Lung microvascular endothelial cell (primary cell): ENCODE measurements at regions not wholly inside any gene's neighbourhood (a gene's known extent, or its start where the extent isn't known, plus 50 kb on each side); places are given as distances from the start of the nearest gene placed in this dataset.

Source experiments
- DNase-seq, 2 donors: peaks; one replicate each; pipeline versions ENCODE4 v3.0.0 to v3.0.0-alpha.2; 2010; ENCODE audit warnings: low read depth in 2 of 2

DNA sequence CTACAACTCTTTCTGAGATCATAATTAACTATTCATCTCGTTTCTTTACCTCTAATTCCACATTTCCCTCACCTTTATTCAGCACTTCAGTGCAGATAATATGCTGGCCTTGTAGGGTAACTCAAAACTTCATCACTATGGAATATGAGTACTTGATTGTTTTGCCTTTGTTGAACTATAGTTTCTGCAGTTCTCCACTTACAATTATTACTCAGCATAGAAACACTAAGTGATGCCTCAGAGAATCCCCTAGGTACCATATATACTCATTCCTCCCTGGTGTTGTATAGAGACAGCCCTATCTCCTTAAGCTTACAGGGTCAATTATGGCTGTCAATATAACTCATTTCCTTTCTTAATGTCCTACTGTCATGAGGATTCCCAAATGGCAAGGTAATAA, 380.6 kb upstream of the RBMS3 start:
- DNase-seq, result no peak

DNA sequence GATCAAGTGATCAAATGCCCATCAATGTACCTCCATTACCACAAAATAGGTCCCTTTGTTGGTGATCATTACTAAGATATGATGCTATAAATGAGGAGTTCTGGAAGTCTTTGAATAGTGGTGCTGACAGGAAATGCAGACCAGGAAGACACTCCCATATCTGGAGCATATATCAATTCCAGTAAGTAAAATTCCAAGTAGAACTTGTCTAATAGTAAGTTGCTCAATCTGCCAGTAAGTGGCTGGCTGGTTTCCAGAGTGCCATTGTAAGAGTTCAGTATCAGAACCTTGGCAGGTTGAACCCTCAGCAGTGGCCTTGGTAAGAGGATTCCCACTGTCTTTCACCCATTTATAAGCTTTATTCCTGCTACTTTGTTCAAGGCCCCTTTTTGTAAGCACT, 379.9 kb upstream of the RBMS3 start:
- no peak for DNase-seq

DNA sequence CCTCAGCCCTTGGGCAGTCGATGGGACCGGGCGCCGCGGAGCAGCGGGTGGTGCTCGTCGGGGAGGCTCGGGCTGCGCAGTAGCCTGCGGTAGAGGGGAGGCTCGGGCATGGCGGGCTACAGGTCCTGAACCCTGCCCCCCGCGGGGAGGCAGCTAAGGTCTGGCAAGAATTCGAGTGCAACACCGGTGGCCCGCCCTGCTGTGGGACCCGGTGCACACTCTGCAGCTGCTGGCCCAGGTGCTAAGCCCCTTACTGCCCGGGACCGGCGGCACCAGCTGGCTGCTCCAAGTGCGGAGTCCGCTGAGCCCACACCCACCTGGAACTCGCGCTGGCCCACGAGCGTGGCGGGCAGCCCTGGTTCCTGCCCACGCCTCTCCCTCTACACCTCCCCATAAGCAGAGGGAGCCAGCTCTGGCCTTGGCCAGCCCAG, 377.7 kb upstream of the RBMS3 start:
- DNase-seq, result no peak

DNA sequence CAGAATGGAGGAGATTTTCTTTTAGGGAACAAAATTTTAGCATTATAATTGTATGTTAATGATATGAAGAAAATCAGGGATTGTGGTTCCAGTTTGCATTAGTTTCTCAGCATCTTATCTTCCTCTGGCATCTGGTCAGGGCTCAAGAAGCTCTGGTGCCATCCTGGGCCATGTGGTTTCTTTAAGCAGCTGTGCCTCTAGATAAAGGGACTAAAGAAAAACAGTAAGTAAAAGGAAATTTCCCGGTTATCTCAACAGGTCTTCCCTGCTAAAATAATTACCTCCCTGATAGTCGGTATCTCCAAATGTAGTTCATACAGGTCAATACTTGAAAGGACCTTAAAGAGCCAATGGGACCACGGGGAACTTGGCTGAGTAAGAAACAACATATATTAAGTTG, 375.1 kb upstream of the RBMS3 start:
- DNase-seq, result no peak

DNA sequence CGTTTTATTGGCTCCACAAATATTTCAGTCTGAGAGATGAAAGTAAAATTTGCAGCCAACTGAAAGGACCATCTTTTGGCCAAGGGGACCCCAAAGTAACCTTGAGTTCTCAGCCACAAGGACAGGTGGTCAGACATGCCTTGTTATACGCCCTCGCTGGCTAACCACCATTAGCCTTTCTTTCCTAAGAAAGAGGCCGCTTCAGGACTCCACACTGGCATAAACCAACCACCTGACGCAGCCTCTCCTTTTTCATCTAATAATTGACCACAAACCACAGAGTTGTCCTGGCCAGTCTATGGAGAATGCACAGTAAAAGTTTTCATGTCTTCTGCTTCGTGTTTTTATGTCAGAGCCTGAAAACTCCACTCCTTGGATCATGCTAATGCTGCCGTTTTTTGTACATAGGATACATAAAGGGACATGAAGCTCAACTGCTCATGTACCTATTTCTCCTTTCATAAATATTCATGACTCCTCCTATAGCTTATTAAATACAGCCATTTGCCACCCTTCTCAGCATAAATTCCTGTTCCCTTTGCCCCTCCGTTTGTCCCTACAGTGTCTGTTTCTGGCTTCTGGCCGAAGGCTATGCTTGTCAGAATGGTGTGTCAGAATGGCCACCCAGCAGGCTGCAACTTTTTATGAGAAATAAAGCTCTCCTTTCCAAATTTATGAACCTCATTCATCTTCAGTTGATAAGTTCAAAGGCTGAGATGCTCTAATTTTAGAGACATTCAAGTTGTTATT, 374.1 kb upstream of the RBMS3 start:
- DNase-seq, result no peak

DNA sequence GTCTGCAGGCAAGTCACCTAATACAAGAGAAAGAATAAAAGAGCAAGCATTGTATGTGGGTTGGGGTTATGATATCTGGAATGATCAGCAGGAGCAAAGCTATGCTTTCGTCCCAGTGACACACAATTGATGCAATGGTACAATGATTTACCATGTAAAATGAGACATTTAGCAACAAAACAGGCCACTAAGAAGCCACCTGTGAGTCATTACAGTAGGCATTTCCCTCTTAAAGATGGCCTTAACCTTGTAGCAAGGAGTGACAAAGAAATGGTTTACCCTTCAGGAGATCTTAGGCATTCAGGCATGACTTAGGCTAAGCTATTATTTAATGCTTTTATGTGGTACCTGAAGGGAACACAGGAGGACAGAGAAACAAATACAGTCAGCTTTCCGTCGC, 373.3 kb upstream of the RBMS3 start:
- no peak for DNase-seq

DNA sequence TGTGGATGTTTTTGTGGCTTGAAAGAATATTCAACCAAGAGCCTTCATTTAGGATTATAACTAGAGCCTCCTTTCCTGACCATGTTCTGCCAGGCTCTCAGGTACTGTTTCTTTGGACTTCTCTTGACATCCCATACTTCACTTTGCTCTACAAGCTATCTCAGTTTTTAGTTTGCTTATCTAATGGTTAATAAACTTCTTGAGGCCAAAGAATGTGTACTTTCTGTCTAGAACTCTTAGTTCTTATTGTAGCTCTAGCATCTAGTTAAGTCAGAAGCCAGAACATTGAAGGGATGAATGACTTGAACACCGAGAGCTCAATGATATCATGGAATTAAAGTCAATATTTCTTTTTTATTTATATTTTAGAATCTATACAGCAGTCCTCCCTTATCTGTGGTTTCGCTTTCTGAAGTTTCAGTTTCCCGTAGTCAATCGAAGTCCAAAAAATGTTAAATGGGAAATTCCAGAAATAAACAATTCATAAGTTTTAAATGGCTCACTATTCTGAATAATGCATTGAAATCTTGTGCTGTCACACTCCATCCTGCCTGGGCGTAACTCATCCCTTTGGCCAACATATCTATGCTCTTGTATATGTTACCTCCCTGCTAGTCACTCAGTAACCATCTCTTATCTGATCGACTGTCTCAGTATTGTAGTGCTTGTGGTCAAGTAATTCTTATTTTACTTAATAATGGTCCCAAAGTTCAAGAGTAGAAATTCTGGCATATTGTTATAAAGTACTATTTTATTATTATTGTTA, 368.6 kb upstream of the RBMS3 start:
- DNase-seq, result peak; percentile 20 to 44

DNA sequence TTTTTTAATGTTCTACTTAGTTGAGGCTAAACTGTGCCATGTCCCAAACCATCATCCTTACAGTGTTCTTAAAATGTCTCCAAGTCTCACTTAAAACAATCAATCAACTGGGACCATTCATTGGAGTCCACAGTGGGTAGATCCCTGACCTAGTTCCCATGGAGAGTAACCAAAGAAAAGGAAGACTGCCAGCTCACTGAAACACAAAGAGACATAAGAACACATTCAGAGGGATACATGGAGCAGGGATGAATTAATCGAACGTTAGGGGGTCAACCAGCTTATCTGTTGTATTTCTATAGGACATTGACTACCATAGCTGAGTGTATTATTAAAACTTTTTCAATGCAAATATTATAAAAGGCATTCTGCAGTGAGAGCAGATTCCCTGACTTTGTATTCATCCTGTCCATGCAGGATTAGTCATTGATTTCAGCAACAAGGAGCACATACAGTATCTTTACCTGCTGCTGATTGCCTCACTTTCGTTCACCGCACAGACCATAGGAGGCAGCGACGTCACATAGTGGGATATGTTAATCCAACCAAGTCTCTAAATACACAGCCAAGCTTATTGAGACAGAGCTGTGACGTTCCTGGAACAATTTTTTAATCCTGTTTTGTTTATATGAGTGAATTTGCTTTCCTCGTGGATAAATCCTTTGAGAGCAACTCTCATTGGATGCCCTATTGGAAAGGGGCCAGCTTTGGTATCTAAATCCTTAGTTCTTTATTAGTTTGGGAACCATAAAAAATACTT, 364.9 kb upstream of the RBMS3 start:
- DNase-seq, result peak; percentile 57 to 78

DNA sequence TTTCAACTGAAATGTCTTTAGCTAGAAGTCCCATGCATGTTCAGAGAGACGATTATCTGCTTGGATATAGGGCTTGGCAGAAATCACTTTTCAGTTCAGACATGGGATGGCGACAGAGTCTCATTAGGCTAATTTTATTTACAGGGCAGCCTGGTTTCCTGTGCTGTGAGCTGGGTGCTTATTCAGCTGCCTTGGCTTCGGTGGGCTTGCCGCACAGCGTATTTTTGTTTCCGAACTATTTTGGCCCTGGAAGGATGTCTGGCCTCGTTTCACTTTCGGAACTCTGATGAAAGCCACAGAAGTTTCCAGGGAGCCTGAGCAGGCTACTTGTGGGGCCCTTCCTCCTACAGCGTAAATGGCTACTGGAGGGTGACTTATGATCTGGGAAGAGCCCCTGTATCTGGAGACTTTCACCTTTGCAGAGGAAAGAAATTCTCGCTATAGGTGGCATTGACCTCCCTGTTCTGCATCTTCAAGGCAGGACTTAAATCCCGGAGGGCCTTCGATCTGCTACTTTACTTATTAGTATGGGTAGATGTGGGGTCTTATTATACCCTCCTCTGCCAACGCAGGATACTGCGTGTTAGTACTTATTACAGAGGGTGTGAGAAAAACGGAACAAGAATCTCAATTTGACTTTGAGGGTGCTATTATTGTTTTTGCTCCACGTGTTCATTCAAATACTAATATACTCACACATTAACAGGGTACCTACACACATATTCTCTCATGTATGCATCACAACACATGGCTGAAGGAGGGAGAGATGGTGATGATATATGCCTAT, 364.0 kb upstream of the RBMS3 start:
- DNase-seq, result peak; percentile 86 to 97

DNA sequence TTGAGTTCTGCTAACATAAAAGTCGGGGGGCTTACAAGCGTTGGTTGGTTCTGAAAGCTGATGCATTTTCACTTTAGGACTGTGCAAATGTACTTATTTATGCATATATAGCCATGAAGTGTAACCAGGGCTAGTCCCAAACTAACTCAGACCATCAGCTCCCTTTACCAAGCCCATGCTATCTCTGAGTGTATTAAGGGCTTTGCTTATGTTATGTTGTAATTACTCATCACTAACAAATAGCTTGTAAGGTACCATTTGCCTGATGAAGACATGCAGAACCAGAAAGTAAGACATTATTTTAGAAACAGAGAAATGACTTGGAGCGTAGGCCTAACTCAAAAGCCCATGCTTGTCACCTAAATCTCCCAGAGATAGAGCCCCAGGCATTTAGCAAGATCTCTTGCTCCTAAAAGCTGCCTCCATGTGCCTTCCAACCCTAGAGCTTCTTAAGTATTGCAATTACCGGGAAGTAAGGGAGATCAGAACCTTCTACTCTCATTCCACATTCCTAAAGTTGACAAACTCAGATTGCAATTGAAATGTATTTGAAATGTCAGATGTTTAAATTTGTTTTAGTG, 362.9 kb upstream of the RBMS3 start:
- no peak for DNase-seq

DNA sequence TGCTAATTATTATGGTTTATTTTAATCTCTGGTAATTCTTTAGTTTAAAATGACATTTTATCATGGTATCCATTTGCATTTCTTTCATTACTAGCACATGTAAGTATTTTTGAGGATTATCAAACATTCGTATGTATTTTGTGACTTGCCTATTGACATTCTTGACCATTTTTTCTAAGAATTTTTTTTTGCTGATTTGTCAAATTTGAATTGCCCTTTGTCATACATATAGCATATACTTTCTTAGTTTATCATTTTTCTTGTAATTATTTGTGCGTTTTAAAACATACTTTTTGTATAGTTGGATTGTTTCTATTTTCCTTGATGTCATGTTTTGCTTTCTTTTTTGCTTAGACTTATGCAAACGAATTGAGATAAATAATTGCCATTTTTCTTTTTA, 358.5 kb upstream of the RBMS3 start:
- no peak for DNase-seq

DNA sequence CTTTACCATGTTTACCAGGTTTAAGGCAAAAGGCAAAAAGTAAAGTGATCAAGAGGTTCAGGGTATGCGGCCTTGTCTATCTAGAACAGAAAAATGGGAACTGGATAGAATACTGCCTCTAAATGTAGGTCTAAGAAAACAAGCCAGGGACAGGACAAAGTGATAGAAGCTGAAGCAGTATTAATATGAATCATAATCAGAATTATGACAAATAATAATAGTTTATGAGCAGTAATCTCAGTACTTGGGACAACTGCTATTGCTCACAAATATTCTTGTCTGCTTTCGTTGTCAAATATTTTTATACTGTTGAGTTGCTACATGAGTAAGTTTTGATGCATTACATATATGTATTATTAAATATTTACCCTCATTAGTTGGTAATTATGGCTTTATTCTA, 356.9 kb upstream of the RBMS3 start:
- DNase-seq, result no peak

DNA sequence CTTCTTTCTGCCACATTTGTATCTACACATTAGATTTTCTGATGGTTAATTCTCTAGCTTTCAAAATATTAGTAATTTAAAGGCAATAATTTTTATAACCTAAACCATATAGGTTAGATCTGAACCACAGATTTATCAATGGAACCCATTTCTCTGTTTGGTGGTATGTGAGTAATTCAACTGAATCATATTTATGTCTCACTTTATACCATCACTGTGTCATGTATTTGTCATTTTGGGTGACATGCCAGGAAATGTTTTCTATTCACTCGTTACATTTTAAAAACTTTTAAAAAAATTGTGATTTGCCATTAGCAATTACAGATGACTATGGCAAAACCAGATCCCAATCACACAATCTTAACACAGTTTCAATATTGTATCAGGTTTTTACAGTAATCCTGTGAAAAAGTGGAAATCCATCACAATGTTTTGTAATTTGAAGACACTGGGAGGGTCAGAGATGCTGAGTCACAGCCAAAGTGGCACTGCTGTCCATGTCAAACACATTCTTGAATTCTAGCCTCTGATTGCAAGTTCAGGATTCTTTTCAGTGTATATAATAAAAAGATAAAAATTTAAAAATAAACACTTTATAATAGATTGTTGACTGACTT, 356.0 kb upstream of the RBMS3 start:
- peak in 1 of 2 donors; percentile 5 for DNase-seq

DNA sequence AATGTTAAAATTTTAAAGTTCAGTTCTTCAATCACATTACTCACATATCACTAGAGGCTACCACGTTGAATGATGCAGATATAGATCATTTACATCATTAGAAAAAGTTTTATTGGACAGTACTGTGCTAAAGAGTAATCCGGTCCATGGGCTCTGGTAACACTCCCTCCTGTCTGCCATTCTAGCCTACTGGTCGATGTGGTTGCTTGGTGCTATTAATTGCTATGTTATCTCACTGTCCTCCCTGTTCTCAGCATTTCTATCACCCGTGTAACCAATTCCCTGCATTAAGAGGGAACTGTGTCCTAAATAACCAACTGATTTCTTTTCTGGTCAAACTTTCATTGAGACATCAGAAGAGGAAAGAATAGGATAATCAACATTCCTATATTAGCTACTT, 347.5 kb upstream of the RBMS3 start:
- no peak for DNase-seq

DNA sequence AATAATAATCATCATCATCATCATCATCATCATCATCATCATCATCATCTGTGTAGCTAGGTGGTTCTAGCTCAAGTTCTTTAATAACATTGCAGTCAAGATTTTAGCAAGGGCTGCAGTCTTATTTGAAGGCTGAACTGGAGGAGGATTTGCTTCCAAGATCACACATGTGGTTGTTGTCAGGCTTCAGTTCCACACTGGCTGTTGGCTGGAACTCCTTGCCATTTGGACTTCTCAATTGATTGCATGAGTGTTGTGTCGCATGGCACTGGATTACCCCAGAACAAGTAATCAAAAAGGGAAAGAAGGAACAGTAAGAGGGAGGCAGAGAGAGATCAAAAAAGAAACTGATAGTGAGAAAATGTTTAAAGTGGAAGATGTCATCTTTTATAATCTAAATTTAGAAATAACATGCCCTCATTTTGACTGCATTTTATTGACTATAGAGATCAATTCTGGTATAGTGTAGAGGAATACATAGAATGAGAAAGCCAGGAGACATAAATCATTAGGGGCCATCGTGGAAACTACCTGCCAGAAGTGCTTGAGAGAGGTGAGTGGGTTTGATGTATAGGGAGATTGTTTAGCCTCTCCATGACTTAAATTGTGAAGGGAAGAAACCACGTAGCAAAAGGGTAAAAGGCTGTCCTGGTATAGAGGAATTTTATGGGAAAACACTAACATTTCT, 346.6 kb upstream of the RBMS3 start:
- no peak for DNase-seq

DNA sequence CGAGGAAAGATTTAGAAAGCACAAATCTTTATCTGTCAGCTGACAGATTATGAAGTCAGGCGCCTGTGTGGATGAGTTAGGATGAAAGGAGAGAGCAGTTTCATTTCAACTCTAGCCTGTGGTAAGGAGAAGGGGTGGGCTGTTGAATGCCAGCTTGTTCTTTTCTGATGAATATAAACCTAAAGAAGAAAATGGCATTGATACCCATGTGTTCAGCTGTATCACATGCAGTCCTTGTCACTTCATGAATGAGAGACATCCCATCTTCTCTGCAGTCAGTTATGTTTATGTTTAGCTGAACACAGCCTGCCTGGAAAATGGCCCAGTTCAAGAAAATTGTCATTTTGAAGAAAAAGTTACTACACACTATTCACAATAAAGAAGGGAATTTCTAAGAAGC, 345.7 kb upstream of the RBMS3 start:
- no peak for DNase-seq

DNA sequence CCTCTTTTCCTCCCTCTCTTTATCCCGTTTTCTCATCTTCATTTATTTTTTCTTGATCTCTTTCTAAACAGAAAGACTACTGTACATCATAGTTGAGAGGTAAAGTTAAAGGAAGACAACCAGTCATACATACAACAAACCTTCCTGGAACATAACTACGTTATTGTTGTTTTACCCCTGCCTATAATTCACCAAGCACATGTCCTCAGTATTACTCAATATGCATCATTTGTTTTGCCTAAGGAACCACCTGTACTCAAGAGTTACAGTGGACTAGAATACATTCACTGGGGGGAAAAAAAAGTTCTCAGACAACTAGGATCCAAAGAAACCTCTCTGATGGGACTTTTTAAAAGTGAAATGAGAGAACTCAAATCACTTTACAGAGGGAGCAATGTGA, 344.7 kb upstream of the RBMS3 start:
- DNase-seq, result no peak

DNA sequence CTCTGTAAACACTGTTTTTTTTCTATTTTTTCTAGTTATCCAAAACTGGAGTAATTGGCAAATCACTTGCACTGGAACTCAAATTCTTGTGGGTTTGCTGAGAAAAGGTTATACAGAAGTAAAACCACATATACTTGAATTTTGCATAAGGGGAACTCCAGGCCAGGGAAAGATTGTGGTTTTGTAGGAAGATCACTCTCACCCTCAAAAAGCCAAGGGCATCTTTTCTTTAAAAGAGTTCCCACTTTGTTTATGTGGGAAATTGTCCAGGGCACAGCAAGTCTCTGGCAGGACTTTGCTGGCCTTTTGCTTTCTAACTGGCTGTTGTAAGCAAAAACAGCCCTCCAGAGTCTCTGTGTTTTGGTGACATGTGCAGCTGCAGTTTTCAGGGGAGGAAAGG, 340.3 kb upstream of the RBMS3 start:
- peak; percentile 2 to 40 for DNase-seq

DNA sequence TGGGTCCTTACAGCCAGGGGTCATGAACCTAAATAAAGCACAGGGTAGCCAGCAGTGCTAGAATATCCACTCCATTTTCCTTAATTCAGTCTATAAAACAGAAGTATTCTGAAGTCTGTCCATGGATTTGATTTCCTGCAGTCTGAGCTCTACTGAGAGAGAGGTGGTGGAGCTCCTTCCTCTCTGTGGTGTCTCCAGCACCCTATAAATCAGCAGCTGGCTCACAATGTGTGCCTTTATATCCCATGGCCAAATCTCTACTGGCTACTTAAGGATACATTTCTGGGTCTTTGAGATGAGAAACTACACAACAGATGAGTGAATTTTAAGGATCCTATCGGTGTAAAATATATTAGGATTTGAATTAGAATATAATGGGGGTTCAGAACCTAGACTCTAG, 339.9 kb upstream of the RBMS3 start:
- DNase-seq, result no peak

DNA sequence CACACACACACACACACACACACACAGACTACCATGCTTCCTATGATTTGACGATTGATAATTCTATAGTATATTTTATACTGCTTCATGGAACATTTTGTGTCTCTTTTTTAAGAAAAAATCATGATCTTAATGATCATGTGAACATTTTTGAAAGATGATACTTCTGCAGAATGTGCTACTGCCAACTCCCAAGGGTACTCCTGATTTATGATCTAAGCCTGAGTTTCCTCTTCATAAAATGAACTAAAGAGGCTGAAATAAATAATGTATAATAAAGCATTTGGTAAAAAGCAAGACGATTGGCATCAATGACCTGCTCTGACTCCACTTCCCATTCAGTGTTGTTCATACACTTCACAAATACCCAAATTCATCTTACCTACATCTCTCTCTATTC, 333.8 kb upstream of the RBMS3 start:
- no peak for DNase-seq
